PC-9 (cell line): ENCODE measurements at regions not wholly inside any gene's neighbourhood (a gene's known extent, or its start where the extent isn't known, plus 50 kb on each side); places are given as distances from the start of the nearest gene placed in this dataset.

Experiments
- EZH2 ChIP-seq: fragments of 200-600 bp; sonication (generic); IDR thresholded peaks from 2 replicates; pipeline ENCODE4 v1.8.0; 2017; ENCODE audit warnings: antibody characterized with exemption, low read depth
- TF ChIP-seq, protein P1 (sequence below): fragments of 200-600 bp; sonication (generic); conservative IDR thresholded peaks from 2 replicates; pipeline ENCODE4 v1.6.1; 2017; ENCODE audit warnings: mixed run types, antibody characterized with exemption, mild to moderate bottlenecking, moderate library complexity

DNA sequence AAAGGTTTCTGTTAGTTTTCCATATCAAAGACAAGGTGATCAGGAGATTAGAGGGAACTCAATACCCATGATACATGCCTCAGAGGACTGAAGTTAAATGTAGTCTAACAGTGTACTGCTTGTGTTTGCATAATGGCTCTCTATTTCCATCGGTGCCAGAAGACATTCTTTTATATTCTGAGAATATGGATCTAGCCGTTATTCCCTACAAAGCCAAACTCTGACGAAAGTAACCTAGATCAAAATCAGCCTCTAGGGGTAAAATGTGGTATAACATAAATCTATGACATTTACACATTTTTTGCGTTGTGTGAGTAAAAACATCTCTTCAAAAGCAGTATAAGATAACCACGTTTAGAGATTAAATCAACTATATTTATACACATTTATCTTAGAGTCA, 2232.7 kb downstream of the PCDH9 start:
- no peak for TF ChIP-seq EZH2
- TF ChIP-seq, protein P1, sequence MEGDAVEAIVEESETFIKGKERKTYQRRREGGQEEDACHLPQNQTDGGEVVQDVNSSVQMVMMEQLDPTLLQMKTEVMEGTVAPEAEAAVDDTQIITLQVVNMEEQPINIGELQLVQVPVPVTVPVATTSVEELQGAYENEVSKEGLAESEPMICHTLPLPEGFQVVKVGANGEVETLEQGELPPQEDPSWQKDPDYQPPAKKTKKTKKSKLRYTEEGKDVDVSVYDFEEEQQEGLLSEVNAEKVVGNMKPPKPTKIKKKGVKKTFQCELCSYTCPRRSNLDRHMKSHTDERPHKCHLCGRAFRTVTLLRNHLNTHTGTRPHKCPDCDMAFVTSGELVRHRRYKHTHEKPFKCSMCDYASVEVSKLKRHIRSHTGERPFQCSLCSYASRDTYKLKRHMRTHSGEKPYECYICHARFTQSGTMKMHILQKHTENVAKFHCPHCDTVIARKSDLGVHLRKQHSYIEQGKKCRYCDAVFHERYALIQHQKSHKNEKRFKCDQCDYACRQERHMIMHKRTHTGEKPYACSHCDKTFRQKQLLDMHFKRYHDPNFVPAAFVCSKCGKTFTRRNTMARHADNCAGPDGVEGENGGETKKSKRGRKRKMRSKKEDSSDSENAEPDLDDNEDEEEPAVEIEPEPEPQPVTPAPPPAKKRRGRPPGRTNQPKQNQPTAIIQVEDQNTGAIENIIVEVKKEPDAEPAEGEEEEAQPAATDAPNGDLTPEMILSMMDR: no peak
